Caco-2 (cell line): ENCODE measurements at regions not wholly inside any gene's neighbourhood (a gene's known extent, or its start where the extent isn't known, plus 50 kb on each side); places are given as distances from the start of the nearest gene placed in this dataset.
"Not testable (repeated sequence)": the region's sequence is repeated elsewhere in the genome, so short reads cannot be mapped to it uniquely, and the experiment has no call there.

Source experiments
- BruUV-seq: library from RNA; stranded (reverse); fragments of 400-500 nt; replicated peaks from 2 replicates; lab custom pipeline; 2021; lab: Mats Ljungman, UMichigan
- CTCF ChIA-PET: fragments of 300-600 bp; sonication (Branson Sonifier 250); formaldehyde crosslinking; loops from one replicate; lab custom pipeline; 2022; ENCODE audit warnings: antibody characterized with exemption; lab: Charles Lee
- POLR2A ChIA-PET: fragments of 300-600 bp; sonication (Branson Sonifier 250); formaldehyde crosslinking; loops from one replicate; lab custom pipeline; 2022; ENCODE audit warnings: antibody characterized with exemption; lab: Charles Lee
- DNase-seq, 2 experiments: peaks; one replicate each; pipeline versions ENCODE4 v3.0.0 to v3.0.0-alpha.2; 2020 to 2022
- H3K27me3 ChIP-seq: replicated peaks from 2 replicates; pipeline ENCODE4 v1.6.0; 2011; ENCODE audit warnings: low read length; ENCODE audit not compliant: control insufficient read depth, insufficient read depth
- H3K36me3 ChIP-seq: 2 replicates; pipeline ENCODE4 v1.5.1; 2011; ENCODE audit warnings: low read length; ENCODE audit not compliant: control insufficient read depth, insufficient read depth
- H3K4me1 ChIP-seq: fragments of 250-450 bp; sonication (Bioruptor Pico); 2 replicates; pipeline ENCODE4 v1.5.1; 2020; ENCODE audit warnings: mild to moderate bottlenecking
- H3K4me3 ChIP-seq: 2 replicates; pipeline ENCODE4 v1.5.1; 2011; ENCODE audit warnings: low read depth, mild to moderate bottlenecking, control low read depth, low read length
- H3K9me3 ChIP-seq: fragments of 250-450 bp; sonication (Bioruptor Pico); 2 replicates; pipeline ENCODE4 v1.5.1; 2020; ENCODE audit warnings: mild to moderate bottlenecking, moderate library complexity
- H3K27ac Mint-ChIP-seq: one replicate; pipeline ENCODE4 v1.8.0; 2022; ENCODE audit warnings: mixed read lengths; ENCODE audit not compliant: unreplicated experiment
- H3K27me3 Mint-ChIP-seq: one replicate; pipeline ENCODE4 v1.8.0; 2022; ENCODE audit warnings: mixed read lengths; ENCODE audit not compliant: insufficient read depth, unreplicated experiment
- H3K36me3 Mint-ChIP-seq: one replicate; pipeline ENCODE4 v1.8.0; 2022; ENCODE audit warnings: mild to moderate bottlenecking, mixed read lengths; ENCODE audit not compliant: insufficient read depth, unreplicated experiment
- H3K4me1 Mint-ChIP-seq: one replicate; pipeline ENCODE4 v1.8.0; 2022; ENCODE audit warnings: low read depth, mixed read lengths; ENCODE audit not compliant: unreplicated experiment
- H3K4me3 Mint-ChIP-seq: one replicate; pipeline ENCODE4 v1.8.0; 2022; ENCODE audit warnings: mild to moderate bottlenecking, moderate library complexity, mixed read lengths; ENCODE audit not compliant: unreplicated experiment
- H3K9me3 Mint-ChIP-seq: one replicate; pipeline ENCODE4 v1.8.0; 2022; ENCODE audit warnings: mixed read lengths; ENCODE audit not compliant: unreplicated experiment
- CTCF ChIP-seq, 2 experiments: fragments of 200-600 bp in 1 of 2; IDR thresholded peaks; 1 replicate in 1 of 2; 2 replicates in 1 of 2; pipeline versions ENCODE4 v1.5.1 to v1.8.0; 2011 to 2022; ENCODE audit warnings: antibody characterized with exemption in 1 of 2, control low read depth in 1 of 2, inconsistent platforms in 1 of 2, low read depth in 1 of 2, low read length in 1 of 2, mild to moderate bottlenecking in 1 of 2, moderate library complexity in 1 of 2; ENCODE audit not compliant: insufficient read depth in 1 of 2, severe bottlenecking in 1 of 2, unreplicated experiment in 1 of 2
- intact Hi-C: fragments of 100-400 bp; cut with micrococcal nuclease; formaldehyde crosslinking; loops from one replicate; pipeline ENCODE4 v1.10.0; 2022; ENCODE audit not compliant: unreplicated experiment

DNA sequence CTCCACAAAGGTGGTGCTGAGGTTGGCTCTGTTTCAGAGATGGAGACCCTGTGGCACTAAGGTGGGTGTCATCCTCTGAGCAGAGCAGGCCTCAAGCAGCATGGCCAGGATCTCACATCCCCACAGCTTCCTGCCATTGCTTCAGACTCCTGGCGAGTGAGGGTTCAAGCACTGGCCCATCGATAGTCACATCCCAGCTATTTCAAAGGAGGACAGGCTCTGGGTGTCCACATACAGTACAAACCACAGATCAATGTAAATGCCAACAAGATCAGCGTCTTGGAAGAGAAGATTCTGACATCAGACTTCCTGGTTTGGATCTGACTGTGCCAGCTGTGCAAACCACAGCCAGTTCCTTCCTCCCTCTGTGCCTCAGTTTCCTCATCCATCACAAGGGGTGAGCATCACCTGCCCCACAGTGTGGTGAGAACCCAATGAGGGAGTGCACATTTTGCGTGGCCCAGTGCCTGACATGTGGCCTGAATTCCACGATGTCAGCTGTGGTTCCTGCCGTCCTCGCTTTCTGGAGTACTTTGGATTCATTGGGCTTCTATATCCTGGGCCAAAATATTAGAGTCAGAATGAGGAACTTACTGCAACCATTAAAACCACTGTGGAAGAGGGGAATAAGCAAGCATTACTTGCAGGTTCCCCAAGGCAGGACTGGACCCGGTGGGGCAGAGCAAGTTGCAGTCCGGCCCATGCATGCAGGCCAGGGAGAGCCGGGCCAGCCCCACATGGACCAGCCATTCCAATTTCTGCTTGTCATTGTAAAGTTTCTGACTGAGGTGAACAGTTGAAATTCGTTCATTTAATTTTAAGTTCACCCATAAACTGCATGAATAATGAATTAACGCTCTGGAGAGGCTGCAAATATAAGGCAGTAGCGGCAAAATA is 236.0 kb downstream of the TTLL2 start:
- Histone ChIP-seq H3K4me3 (no peak overlapping the region), H3K9me3 (no peaks in the 10 kb centered on the region; the same call in none of the 2 replicates), H3K27me3 (no peaks in the 10 kb centered on the region), H3K4me1 (peaks cover 21% of the 10 kb centered on the region), H3K36me3 (no peaks in the 10 kb centered on the region)
- no peak for TF ChIP-seq CTCF (IDR thresholded peaks at IDR 0.05; ENCODE audit: insufficient read depth in 1 of 2, low read depth in 1 of 2, low read length in 1 of 2, severe bottlenecking in 1 of 2, unreplicated experiment in 1 of 2)
- no TSS peak for BruUV-seq
- ChIA-PET POLR2A (no interaction called here), CTCF (no interaction called here)
- intact Hi-C loops: no loop called here
- no peak for DNase-seq
- no peaks in the 10 kb centered on the region for H3K27me3 Mint-ChIP-seq
- H3K27ac Mint-ChIP-seq: peak overlapping the region; percentile 89
- no peaks in the 10 kb centered on the region for H3K9me3 Mint-ChIP-seq
- peaks cover 20% of the 10 kb centered on the region for H3K4me1 Mint-ChIP-seq
- no peak overlapping the region for H3K4me3 Mint-ChIP-seq
- H3K36me3 Mint-ChIP-seq: peaks cover 8% of the 10 kb centered on the region

- H3K36me3 Mint-ChIP-seq, H3K4me3 Mint-ChIP-seq, H3K36me3 ChIP-seq, H3K27ac Mint-ChIP-seq, CTCF ChIA-PET, POLR2A ChIA-PET, H3K9me3 ChIP-seq, H3K27me3 Mint-ChIP-seq, H3K27me3 ChIP-seq, H3K4me3 ChIP-seq, BruUV-seq, intact Hi-C loops, DNase-seq, H3K9me3 Mint-ChIP-seq: not testable (repeated sequence)
- H3K4me1 ChIP-seq: peaks cover 26% of the 10 kb centered on the region
- peaks cover 20% of the 10 kb centered on the region for H3K4me1 Mint-ChIP-seq
Observed at GRCh38 chr6:167562862-167563261, 238.0 kb downstream of the TTLL2 start.

- Mint-ChIP-seq H3K27me3 (no peaks in the 10 kb centered on the region), H3K4me1 (peaks cover 8% of the 10 kb centered on the region), H3K4me3 (no peak overlapping the region), H3K36me3 (peaks cover 7% of the 10 kb centered on the region), H3K27ac (no peak overlapping the region), H3K9me3 (no peaks in the 10 kb centered on the region)
- no peak for TF ChIP-seq CTCF (IDR thresholded peaks at IDR 0.05; ENCODE audit: insufficient read depth in 1 of 2, low read depth in 1 of 2, low read length in 1 of 2, severe bottlenecking in 1 of 2, unreplicated experiment in 1 of 2)
- Histone ChIP-seq H3K4me3 (no peak overlapping the region), H3K36me3 (no peaks in the 10 kb centered on the region), H3K9me3 (no peaks in the 10 kb centered on the region), H3K4me1 (peaks cover 9% of the 10 kb centered on the region), H3K27me3 (no peaks in the 10 kb centered on the region)
- BruUV-seq: no TSS peak
- ChIA-PET POLR2A (no interaction called here), CTCF (no interaction called here)
- intact Hi-C loops: no loop called here
- DNase-seq: no peak
Observed at GRCh38 chr6:167564416-167565250, 239.7 kb downstream of the TTLL2 start.
